ENCODE measurements at regions not wholly inside any gene's neighbourhood (a gene's known extent, or its start where the extent isn't known, plus 50 kb on each side); places are given as distances from the start of the nearest gene placed in this dataset.

DNA sequence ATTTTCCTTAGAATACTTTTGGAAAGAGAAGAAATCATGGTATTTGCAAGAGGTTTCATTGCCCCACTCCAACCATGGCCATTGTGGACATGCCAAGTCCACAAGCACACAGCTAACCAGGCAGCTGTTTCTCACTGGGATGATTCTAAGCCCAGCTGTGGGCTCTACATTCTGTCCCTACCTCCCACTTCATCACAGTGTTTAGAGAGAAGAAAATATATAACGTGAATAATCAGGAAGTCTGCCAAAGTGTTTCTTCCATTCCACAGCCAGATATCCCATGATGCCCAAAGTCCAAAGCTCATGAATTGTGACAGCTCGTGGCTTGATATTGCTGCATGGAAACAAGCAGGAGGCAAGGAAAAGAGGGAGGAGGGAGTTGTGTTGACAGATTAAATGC, 433.7 kb upstream of the GYPC start:
- TF ChIP-seq, protein P1, sequence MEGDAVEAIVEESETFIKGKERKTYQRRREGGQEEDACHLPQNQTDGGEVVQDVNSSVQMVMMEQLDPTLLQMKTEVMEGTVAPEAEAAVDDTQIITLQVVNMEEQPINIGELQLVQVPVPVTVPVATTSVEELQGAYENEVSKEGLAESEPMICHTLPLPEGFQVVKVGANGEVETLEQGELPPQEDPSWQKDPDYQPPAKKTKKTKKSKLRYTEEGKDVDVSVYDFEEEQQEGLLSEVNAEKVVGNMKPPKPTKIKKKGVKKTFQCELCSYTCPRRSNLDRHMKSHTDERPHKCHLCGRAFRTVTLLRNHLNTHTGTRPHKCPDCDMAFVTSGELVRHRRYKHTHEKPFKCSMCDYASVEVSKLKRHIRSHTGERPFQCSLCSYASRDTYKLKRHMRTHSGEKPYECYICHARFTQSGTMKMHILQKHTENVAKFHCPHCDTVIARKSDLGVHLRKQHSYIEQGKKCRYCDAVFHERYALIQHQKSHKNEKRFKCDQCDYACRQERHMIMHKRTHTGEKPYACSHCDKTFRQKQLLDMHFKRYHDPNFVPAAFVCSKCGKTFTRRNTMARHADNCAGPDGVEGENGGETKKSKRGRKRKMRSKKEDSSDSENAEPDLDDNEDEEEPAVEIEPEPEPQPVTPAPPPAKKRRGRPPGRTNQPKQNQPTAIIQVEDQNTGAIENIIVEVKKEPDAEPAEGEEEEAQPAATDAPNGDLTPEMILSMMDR (IDR thresholded peaks at IDR 0.05): no peak
- no peak for TF ChIP-seq POLR2A (IDR thresholded peaks at IDR 0.05)
